ENCODE measurements at regions not wholly inside any gene's neighbourhood (a gene's known extent, or its start where the extent isn't known, plus 50 kb on each side); places are given as distances from the start of the nearest gene placed in this dataset.

DNA sequence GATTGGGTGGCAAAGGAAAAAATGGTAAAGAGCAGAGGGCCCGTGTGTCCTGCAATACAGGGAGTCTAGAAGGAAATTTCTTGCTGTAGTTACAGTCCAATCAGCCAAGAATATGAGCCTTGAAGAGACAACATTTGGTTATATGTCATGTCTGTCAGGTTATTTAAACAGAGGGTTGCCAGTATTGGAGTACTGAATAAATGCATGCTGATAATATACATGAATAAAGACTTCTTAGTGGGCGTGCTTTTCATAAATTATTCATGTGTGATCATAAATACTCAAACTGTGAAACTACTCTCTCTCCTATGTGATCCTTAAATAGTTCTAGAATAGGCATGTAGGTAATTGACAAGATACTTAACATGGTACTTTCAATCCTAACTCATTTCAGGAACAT is 249.0 kb downstream of the CRPPA start:
- no peaks in the 10 kb centered on the region for H3K36me3 ChIP-seq (ENCODE audit: control insufficient read depth in 1 of 2, insufficient read depth in 2 of 2, low read length in 2 of 2)
- H3K9me3 ChIP-seq (ENCODE audit: control insufficient read depth in 1 of 2, low read length in 2 of 2) = no peaks in the 10 kb centered on the region
- no peak overlapping the region for H3K27ac ChIP-seq (ENCODE audit: low read depth, low read length)
- H3K9ac ChIP-seq (ENCODE audit: low read depth in 1 of 2, low read length in 2 of 2) = no peak overlapping the region
- H3K27me3 ChIP-seq (ENCODE audit: control insufficient read depth in 1 of 2, insufficient read depth in 2 of 2, low read length in 2 of 2) = no peaks in the 10 kb centered on the region
- no peak overlapping the region for H3K4me3 ChIP-seq (ENCODE audit: low read depth in 1 of 2, low read length in 2 of 2)
- no peaks in the 10 kb centered on the region for H3K4me1 ChIP-seq (ENCODE audit: control insufficient read depth in 1 of 2, insufficient read depth in 2 of 2, low read length in 2 of 2)

DNA sequence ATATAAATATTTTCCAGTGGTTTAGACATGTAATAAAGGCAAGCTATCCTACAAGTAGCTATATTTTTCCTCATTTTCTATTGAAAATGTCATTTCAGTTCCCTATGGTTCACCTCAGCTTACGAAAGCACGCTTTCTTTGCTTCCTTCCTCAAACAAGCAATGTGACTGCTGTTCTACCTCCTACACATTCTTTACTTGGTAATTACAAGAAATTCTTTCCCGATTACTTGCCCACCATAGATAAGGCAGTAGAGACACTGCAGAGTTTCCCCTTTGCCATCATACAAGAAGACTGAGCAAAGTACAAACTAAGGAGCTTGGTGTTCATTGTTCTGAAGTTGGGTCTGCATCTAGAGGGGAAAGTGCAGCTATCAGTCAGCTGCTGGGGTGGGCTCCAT is 249.4 kb downstream of the CRPPA start:
- Histone ChIP-seq H3K4me3 (ENCODE audit: low read depth in 1 of 2, low read length in 2 of 2) (no peak overlapping the region), H3K27me3 (ENCODE audit: control insufficient read depth in 1 of 2, insufficient read depth in 2 of 2, low read length in 2 of 2) (no peaks in the 10 kb centered on the region), H3K9me3 (ENCODE audit: control insufficient read depth in 1 of 2, low read length in 2 of 2) (no peaks in the 10 kb centered on the region), H3K27ac (ENCODE audit: low read depth, low read length) (no peak overlapping the region), H3K36me3 (ENCODE audit: control insufficient read depth in 1 of 2, insufficient read depth in 2 of 2, low read length in 2 of 2) (no peaks in the 10 kb centered on the region), H3K4me1 (ENCODE audit: control insufficient read depth in 1 of 2, insufficient read depth in 2 of 2, low read length in 2 of 2) (no peaks in the 10 kb centered on the region), H3K9ac (ENCODE audit: low read depth in 1 of 2, low read length in 2 of 2) (no peak overlapping the region)

DNA sequence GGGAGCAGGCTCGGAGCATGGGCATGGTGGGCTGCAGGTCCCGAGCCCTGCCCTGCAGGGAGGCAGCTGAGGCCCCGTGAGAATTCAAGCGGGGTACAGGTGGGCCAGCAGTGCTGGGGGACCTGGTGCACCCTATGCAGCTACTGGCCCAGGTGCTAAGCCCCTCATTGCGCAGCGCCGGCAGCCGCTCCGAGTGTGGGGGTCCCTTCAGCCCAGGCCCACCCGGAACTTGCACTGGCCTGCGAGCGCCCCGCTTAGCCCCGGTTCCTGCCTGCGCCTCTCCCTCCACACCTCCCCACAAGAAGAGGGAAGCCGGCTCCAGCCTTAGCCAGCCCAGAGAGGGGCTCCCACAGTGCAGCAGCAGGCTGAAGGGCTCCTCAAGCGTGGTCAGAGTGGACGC is 250.7 kb downstream of the CRPPA start:
- Histone ChIP-seq H3K9me3 (ENCODE audit: control insufficient read depth in 1 of 2, low read length in 2 of 2) (no peaks in the 10 kb centered on the region), H3K27me3 (ENCODE audit: control insufficient read depth in 1 of 2, insufficient read depth in 2 of 2, low read length in 2 of 2) (no peaks in the 10 kb centered on the region), H3K36me3 (ENCODE audit: control insufficient read depth in 1 of 2, insufficient read depth in 2 of 2, low read length in 2 of 2) (no peaks in the 10 kb centered on the region), H3K4me3 (ENCODE audit: low read depth in 1 of 2, low read length in 2 of 2) (no peak overlapping the region), H3K27ac (ENCODE audit: low read depth, low read length) (no peak overlapping the region), H3K4me1 (ENCODE audit: control insufficient read depth in 1 of 2, insufficient read depth in 2 of 2, low read length in 2 of 2) (no peaks in the 10 kb centered on the region), H3K9ac (ENCODE audit: low read depth in 1 of 2, low read length in 2 of 2) (no peak overlapping the region)

DNA sequence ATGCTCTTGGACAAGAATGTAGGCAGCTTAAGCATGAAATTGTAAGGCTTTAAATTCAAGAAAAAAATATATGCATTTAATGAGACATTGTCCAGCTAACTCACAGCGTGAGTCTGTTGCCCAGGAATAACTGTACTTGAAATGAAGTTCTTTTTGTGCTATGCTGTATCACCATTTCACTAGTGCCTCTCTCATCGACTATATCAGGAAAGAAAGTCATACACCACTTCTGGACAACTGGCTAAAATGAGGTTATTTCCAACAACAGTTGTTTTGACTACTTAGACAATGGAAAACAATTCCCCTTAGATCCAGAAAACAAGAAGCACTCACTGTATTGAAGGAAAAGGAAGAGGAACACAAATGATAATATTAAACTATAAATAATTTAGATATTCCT is 251.8 kb downstream of the CRPPA start:
- H3K36me3 ChIP-seq (ENCODE audit: control insufficient read depth in 1 of 2, insufficient read depth in 2 of 2, low read length in 2 of 2) = no peaks in the 10 kb centered on the region
- H3K9me3 ChIP-seq (ENCODE audit: control insufficient read depth in 1 of 2, low read length in 2 of 2) = no peaks in the 10 kb centered on the region
- no peaks in the 10 kb centered on the region for H3K4me1 ChIP-seq (ENCODE audit: control insufficient read depth in 1 of 2, insufficient read depth in 2 of 2, low read length in 2 of 2)
- H3K27ac ChIP-seq (ENCODE audit: low read depth, low read length) = no peak overlapping the region
- H3K27me3 ChIP-seq (ENCODE audit: control insufficient read depth in 1 of 2, insufficient read depth in 2 of 2, low read length in 2 of 2) = no peaks in the 10 kb centered on the region
- H3K9ac ChIP-seq (ENCODE audit: low read depth in 1 of 2, low read length in 2 of 2) = no peak overlapping the region
- H3K4me3 ChIP-seq (ENCODE audit: low read depth in 1 of 2, low read length in 2 of 2) = no peak overlapping the region

DNA sequence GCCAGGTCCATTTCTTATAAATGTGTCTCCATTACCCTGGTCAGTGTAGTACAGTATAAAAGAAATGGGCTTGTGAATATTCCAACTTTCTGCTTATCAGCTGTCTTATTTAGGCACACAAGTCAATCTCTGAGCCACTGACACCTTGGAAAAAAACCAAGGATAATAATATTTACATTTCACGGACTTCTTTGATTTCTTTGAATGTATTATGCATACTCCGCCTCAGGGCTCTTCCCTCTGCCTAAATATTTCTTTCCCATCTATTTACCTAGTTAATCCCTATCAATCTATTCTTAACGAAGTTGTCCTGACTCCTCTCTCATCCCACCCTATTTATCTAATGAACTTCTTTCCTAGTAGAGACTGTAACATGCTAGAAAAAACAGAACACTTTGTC is 253.8 kb downstream of the CRPPA start:
- Histone ChIP-seq H3K27me3 (ENCODE audit: control insufficient read depth in 1 of 2, insufficient read depth in 2 of 2, low read length in 2 of 2) (no peaks in the 10 kb centered on the region), H3K9ac (ENCODE audit: low read depth in 1 of 2, low read length in 2 of 2) (no peak overlapping the region), H3K4me3 (ENCODE audit: low read depth in 1 of 2, low read length in 2 of 2) (no peak overlapping the region), H3K27ac (ENCODE audit: low read depth, low read length) (no peak overlapping the region), H3K36me3 (ENCODE audit: control insufficient read depth in 1 of 2, insufficient read depth in 2 of 2, low read length in 2 of 2) (no peaks in the 10 kb centered on the region), H3K9me3 (ENCODE audit: control insufficient read depth in 1 of 2, low read length in 2 of 2) (no peaks in the 10 kb centered on the region), H3K4me1 (ENCODE audit: control insufficient read depth in 1 of 2, insufficient read depth in 2 of 2, low read length in 2 of 2) (no peaks in the 10 kb centered on the region)

DNA sequence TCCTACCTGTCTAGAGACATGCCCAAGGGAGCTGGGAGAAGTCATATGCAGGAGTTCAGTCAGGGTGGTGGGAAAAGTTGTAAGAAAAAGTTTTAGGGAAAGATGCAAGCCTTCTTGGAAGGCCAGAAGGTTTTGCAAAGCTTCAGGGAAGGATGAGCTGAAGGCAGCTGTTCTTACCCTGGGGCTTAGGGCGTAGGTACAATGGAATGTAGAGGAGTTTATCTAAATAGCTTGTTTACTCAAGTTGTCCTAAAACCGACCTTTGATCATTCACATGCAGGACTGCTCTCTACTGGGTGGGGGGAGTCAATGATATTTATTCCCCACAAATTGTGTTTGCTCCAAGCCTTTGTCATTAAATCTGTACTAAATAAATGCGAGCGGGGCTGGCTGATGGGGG is 277.0 kb downstream of the CRPPA start:
- H3K4me3 ChIP-seq (ENCODE audit: low read depth in 1 of 2, low read length in 2 of 2) = no peak overlapping the region
- H3K27ac ChIP-seq (ENCODE audit: low read depth, low read length) = no peak overlapping the region
- no peaks in the 10 kb centered on the region for H3K27me3 ChIP-seq (ENCODE audit: control insufficient read depth in 1 of 2, insufficient read depth in 2 of 2, low read length in 2 of 2)
- H3K9ac ChIP-seq (ENCODE audit: low read depth in 1 of 2, low read length in 2 of 2) = no peak overlapping the region
- no peaks in the 10 kb centered on the region for H3K36me3 ChIP-seq (ENCODE audit: control insufficient read depth in 1 of 2, insufficient read depth in 2 of 2, low read length in 2 of 2)
- no peaks in the 10 kb centered on the region for H3K4me1 ChIP-seq (ENCODE audit: control insufficient read depth in 1 of 2, insufficient read depth in 2 of 2, low read length in 2 of 2)
- peaks cover 9 to 17% of the 10 kb centered on the region in 2 donors for H3K9me3 ChIP-seq (ENCODE audit: control insufficient read depth in 1 of 2, low read length in 2 of 2)

DNA sequence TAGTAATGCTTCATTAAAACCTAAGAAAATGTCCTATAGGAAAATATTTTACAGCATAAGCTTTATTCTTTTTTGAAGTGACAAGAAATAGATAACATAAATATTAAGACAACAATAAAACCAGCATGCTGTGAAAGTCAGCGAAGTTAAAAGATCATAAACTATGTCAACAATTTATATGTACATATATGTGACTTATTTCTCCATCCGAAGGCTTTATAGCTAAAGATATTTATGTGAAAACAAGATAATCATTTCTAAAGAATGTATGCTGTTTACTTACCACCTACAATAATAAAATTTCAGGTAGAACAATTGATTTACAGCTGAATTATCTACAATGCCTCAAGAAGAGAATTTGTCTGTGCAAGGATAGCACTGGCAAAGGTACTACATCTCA is 283.4 kb downstream of the CRPPA start:
- H3K4me1 ChIP-seq (ENCODE audit: control insufficient read depth in 1 of 2, insufficient read depth in 2 of 2, low read length in 2 of 2) = no peaks in the 10 kb centered on the region
- no peak overlapping the region for H3K9ac ChIP-seq (ENCODE audit: low read depth in 1 of 2, low read length in 2 of 2)
- no peak overlapping the region for H3K27ac ChIP-seq (ENCODE audit: low read depth, low read length)
- no peaks in the 10 kb centered on the region for H3K9me3 ChIP-seq (ENCODE audit: control insufficient read depth in 1 of 2, low read length in 2 of 2)
- no peaks in the 10 kb centered on the region for H3K36me3 ChIP-seq (ENCODE audit: control insufficient read depth in 1 of 2, insufficient read depth in 2 of 2, low read length in 2 of 2)
- H3K27me3 ChIP-seq (ENCODE audit: control insufficient read depth in 1 of 2, insufficient read depth in 2 of 2, low read length in 2 of 2) = no peaks in the 10 kb centered on the region
- H3K4me3 ChIP-seq (ENCODE audit: low read depth in 1 of 2, low read length in 2 of 2) = no peak overlapping the region

DNA sequence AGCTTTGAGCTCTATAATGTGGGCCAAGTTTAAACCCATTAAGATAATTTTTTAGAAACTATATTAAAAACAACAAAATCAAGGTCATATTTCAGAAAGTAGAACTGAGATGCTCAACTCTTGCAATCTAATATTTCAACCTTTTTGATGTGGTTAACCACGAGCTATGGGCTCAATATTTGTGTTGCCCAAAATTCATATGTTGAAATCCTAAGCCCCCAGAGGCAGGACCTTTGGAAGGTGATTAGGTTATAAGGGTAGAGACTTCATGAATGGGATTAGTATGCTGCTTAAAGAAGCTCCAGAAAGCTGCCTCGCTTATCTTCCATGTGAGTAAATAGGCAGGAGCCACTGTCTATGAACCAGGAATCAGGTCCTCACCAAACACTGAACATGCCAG is 284.4 kb downstream of the CRPPA start:
- no peaks in the 10 kb centered on the region for H3K36me3 ChIP-seq (ENCODE audit: control insufficient read depth in 1 of 2, insufficient read depth in 2 of 2, low read length in 2 of 2)
- no peak overlapping the region for H3K27ac ChIP-seq (ENCODE audit: low read depth, low read length)
- H3K9me3 ChIP-seq (ENCODE audit: control insufficient read depth in 1 of 2, low read length in 2 of 2) = no peaks in the 10 kb centered on the region
- H3K27me3 ChIP-seq (ENCODE audit: control insufficient read depth in 1 of 2, insufficient read depth in 2 of 2, low read length in 2 of 2) = no peaks in the 10 kb centered on the region
- H3K4me1 ChIP-seq (ENCODE audit: control insufficient read depth in 1 of 2, insufficient read depth in 2 of 2, low read length in 2 of 2) = no peaks in the 10 kb centered on the region
- no peak overlapping the region for H3K9ac ChIP-seq (ENCODE audit: low read depth in 1 of 2, low read length in 2 of 2)
- H3K4me3 ChIP-seq (ENCODE audit: low read depth in 1 of 2, low read length in 2 of 2) = no peak overlapping the region

DNA sequence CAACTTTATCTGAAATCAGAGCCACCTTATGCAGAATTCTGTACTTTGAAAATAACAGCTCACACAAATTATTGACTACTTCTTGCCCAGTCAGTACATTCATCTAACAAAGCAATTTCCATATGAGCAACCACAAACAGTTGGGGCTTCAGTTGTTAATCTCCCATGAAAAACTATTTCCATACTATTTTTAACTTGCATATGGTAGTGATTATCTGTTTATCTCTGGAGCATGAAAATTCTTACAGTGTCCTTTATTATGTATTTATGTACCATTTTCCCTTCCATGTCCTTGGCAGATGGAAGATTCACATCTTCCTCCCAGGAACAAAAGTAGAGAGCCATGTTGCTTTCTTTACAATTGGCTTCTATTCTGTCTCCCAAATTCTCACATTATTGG is 285.7 kb downstream of the CRPPA start:
- Histone ChIP-seq H3K27me3 (ENCODE audit: control insufficient read depth in 1 of 2, insufficient read depth in 2 of 2, low read length in 2 of 2) (no peaks in the 10 kb centered on the region), H3K27ac (ENCODE audit: low read depth, low read length) (no peak overlapping the region), H3K4me3 (ENCODE audit: low read depth in 1 of 2, low read length in 2 of 2) (no peak overlapping the region), H3K9ac (ENCODE audit: low read depth in 1 of 2, low read length in 2 of 2) (no peak overlapping the region), H3K36me3 (ENCODE audit: control insufficient read depth in 1 of 2, insufficient read depth in 2 of 2, low read length in 2 of 2) (no peaks in the 10 kb centered on the region), H3K4me1 (ENCODE audit: control insufficient read depth in 1 of 2, insufficient read depth in 2 of 2, low read length in 2 of 2) (no peaks in the 10 kb centered on the region), H3K9me3 (ENCODE audit: control insufficient read depth in 1 of 2, low read length in 2 of 2) (no peaks in the 10 kb centered on the region)

DNA sequence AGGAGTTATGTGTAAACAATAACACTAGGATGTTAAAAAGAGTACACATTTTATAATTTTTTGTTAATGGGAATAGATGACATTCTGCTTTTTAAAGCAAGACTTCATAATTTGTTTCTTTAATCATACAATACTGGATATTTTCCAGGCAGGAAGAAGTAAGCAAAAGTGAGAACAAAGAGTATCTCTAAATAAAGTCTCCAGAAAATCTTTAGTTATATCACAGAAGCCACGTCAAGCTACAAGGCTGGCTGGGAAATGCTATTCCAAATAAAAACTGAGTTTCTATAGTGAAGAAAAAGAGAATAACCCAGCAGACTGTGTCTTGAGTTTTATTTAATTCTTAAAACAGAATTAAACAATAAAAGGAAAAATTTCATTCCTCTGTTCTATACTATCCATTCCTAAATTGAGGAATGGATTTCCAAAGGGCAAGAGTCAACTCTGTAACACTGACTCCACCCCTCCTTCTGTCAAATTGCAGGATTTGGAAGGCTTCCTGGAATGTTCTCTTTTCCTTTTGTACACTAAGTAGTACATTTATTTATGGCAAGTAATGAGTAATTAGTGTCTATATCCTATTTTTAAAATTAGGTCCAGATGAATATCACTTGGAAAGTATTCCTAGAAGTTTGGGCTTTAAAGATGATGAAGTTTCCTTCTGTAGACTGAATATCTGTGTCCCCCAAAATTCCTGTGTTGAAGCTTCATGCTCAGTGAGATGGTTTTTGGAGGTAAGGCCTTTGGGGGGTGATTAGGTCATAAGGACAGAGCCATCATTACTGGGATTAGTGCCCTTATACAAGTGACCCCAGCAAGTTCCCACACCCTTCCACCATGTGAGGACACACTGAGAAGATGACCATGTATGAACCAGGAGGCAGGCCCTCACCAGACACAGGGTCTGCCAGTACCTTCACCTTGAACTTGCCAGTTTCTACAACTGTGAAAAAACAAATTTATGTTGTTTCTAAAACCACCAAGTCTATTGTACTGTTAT is 290.9 kb downstream of the CRPPA start:
- Histone ChIP-seq H3K36me3 (ENCODE audit: control insufficient read depth in 1 of 2, insufficient read depth in 2 of 2, low read length in 2 of 2) (no peaks in the 10 kb centered on the region), H3K4me1 (ENCODE audit: control insufficient read depth in 1 of 2, insufficient read depth in 2 of 2, low read length in 2 of 2) (no peaks in the 10 kb centered on the region), H3K9me3 (ENCODE audit: control insufficient read depth in 1 of 2, low read length in 2 of 2) (no peaks in the 10 kb centered on the region), H3K9ac (ENCODE audit: low read depth in 1 of 2, low read length in 2 of 2) (no peak overlapping the region), H3K27ac (ENCODE audit: low read depth, low read length) (no peak overlapping the region), H3K27me3 (ENCODE audit: control insufficient read depth in 1 of 2, insufficient read depth in 2 of 2, low read length in 2 of 2) (no peaks in the 10 kb centered on the region), H3K4me3 (ENCODE audit: low read depth in 1 of 2, low read length in 2 of 2) (no peak overlapping the region)

Measured in duodenal mucosa (tissue), 2 donors.